Effector memory CD8-positive, alpha-beta T cell (primary cell): ENCODE measurements at regions not wholly inside any gene's neighbourhood (a gene's known extent, or its start where the extent isn't known, plus 50 kb on each side); places are given as distances from the start of the nearest gene placed in this dataset.
"Not testable (repeated sequence)": the region's sequence is repeated elsewhere in the genome, so short reads cannot be mapped to it uniquely, and the experiment has no call there.

Source experiments
- ATAC-seq: fragments of 150-1000 bp; cut with Tn5 transposase; replicated peaks from 2 replicates; pipeline ENCODE4 v1.10.0; 2021; ENCODE audit warnings: mild to moderate bottlenecking, moderate library complexity
- DNase-seq, 3 experiments: peaks; one replicate each; pipeline ENCODE4 v3.0.0; 2021
- H3K27ac Mint-ChIP-seq, 2 donors: one replicate each; pipeline ENCODE4 v1.8.0; 2022; ENCODE audit warnings: mild to moderate bottlenecking in 2 of 2, mixed read lengths in 2 of 2, moderate library complexity in 2 of 2
- H3K27me3 Mint-ChIP-seq, 2 donors: one replicate each; pipeline ENCODE4 v1.8.0; 2022; ENCODE audit warnings: mixed read lengths in 2 of 2
- H3K36me3 Mint-ChIP-seq: one replicate; pipeline ENCODE4 v1.8.0; 2022; ENCODE audit warnings: mild to moderate bottlenecking, moderate library complexity, mixed read lengths; ENCODE audit not compliant: insufficient read depth
- H3K4me1 Mint-ChIP-seq, 2 donors: one replicate each; pipeline ENCODE4 v1.8.0; 2022; ENCODE audit warnings: low read depth in 2 of 2, mixed read lengths in 2 of 2
- H3K4me3 Mint-ChIP-seq, 2 donors: one replicate each; pipeline ENCODE4 v1.8.0; 2022; ENCODE audit warnings: mild to moderate bottlenecking in 2 of 2, mixed read lengths in 2 of 2, moderate library complexity in 2 of 2
- H3K9me3 Mint-ChIP-seq, 2 donors: one replicate each; pipeline ENCODE4 v1.8.0; 2022; ENCODE audit warnings: mixed read lengths in 2 of 2

GRCh38 chr3:36656873-36657272 is 107.5 kb downstream of the DCLK3 start:
- H3K4me1 Mint-ChIP-seq, result no peaks in the 10 kb centered on the region
- ATAC-seq (no peak), DNase-seq (no peak)
- no peak overlapping the region for H3K27ac Mint-ChIP-seq
- H3K27me3 Mint-ChIP-seq, result peaks cover 29 to 54% of the 10 kb centered on the region in 2 donors
- no peak overlapping the region for H3K4me3 Mint-ChIP-seq
- H3K36me3 Mint-ChIP-seq, result no peaks in the 10 kb centered on the region
- peaks cover 0 to 10% of the 10 kb centered on the region in 2 donors for H3K9me3 Mint-ChIP-seq

GRCh38 chr3:36653095-36653494 is 111.3 kb downstream of the DCLK3 start:
- ATAC-seq (no peak), DNase-seq (no peak)
- peaks cover 0 to 10% of the 10 kb centered on the region in 2 donors for H3K9me3 Mint-ChIP-seq
- H3K36me3 Mint-ChIP-seq, result no peaks in the 10 kb centered on the region
- no peak overlapping the region for H3K27ac Mint-ChIP-seq
- H3K4me1 Mint-ChIP-seq, result no peaks in the 10 kb centered on the region
- H3K4me3 Mint-ChIP-seq, result no peak overlapping the region
- peaks cover 45 to 74% of the 10 kb centered on the region in 2 donors for H3K27me3 Mint-ChIP-seq

GRCh38 chr3:36652104-36652503 is 112.2 kb downstream of the DCLK3 start:
- DNase-seq (no peak), ATAC-seq (no peak)
- Mint-ChIP-seq H3K36me3 (no peaks in the 10 kb centered on the region), H3K27ac (no peak overlapping the region), H3K4me1 (no peaks in the 10 kb centered on the region), H3K9me3 (peaks cover 0 to 10% of the 10 kb centered on the region in 2 donors), H3K27me3 (peaks cover 38 to 72% of the 10 kb centered on the region in 2 donors), H3K4me3 (no peak overlapping the region)

- ATAC-seq (no peak), DNase-seq (no peak)
- Mint-ChIP-seq H3K27ac (no peak overlapping the region), H3K27me3 (peaks cover 36 to 74% of the 10 kb centered on the region in 2 donors), H3K4me3 (no peak overlapping the region), H3K4me1 (no peaks in the 10 kb centered on the region), H3K9me3 (peaks cover 0 to 10% of the 10 kb centered on the region in 2 donors), H3K36me3 (no peaks in the 10 kb centered on the region)
These were observed 114.1 kb downstream of the DCLK3 start for GRCh38 chr3:36650271-36650671.

GRCh38 chr3:36649125-36649524 is 115.2 kb downstream of the DCLK3 start:
- Mint-ChIP-seq H3K36me3 (no peaks in the 10 kb centered on the region), H3K4me3 (no peak overlapping the region), H3K27ac (no peak overlapping the region), H3K27me3 (peaks cover 36 to 68% of the 10 kb centered on the region in 2 donors), H3K9me3 (peaks cover 0 to 9% of the 10 kb centered on the region in 2 donors), H3K4me1 (no peaks in the 10 kb centered on the region)
- DNase-seq (no peak), ATAC-seq (no peak)

- H3K27me3 Mint-ChIP-seq, result peaks cover 30 to 64% of the 10 kb centered on the region in 2 donors
- DNase-seq, result no peak
- ATAC-seq, result no peak
- H3K9me3 Mint-ChIP-seq, result peaks cover 0 to 2% of the 10 kb centered on the region in 2 donors
- H3K27ac Mint-ChIP-seq, result no peak overlapping the region
- H3K36me3 Mint-ChIP-seq, result no peaks in the 10 kb centered on the region
- H3K4me1 Mint-ChIP-seq, result no peaks in the 10 kb centered on the region
- no peak overlapping the region for H3K4me3 Mint-ChIP-seq
These were observed 115.9 kb downstream of the DCLK3 start for GRCh38 chr3:36648241-36649034.

GRCh38 chr3:36647423-36647853 is 116.9 kb downstream of the DCLK3 start:
- peaks cover 34 to 62% of the 10 kb centered on the region in 2 donors for H3K27me3 Mint-ChIP-seq
- no peaks in the 10 kb centered on the region for H3K9me3 Mint-ChIP-seq
- DNase-seq, result no peak
- no peaks in the 10 kb centered on the region for H3K36me3 Mint-ChIP-seq
- no peak overlapping the region for H3K27ac Mint-ChIP-seq
- ATAC-seq, result no peak
- H3K4me3 Mint-ChIP-seq, result no peak overlapping the region
- no peaks in the 10 kb centered on the region for H3K4me1 Mint-ChIP-seq

- no peaks in the 10 kb centered on the region for H3K9me3 Mint-ChIP-seq
- peaks cover 18 to 35% of the 10 kb centered on the region in 2 donors for H3K27me3 Mint-ChIP-seq
- no peak overlapping the region for H3K4me3 Mint-ChIP-seq
- H3K4me1 Mint-ChIP-seq, result no peaks in the 10 kb centered on the region
- ATAC-seq (no peak), DNase-seq (no peak)
- H3K27ac Mint-ChIP-seq, result no peak overlapping the region
- H3K36me3 Mint-ChIP-seq, result no peaks in the 10 kb centered on the region
These were observed 121.2 kb downstream of the DCLK3 start for GRCh38 chr3:36643192-36643591.

GRCh38 chr3:36635731-36636130 is 128.6 kb downstream of the DCLK3 start:
- H3K9me3 Mint-ChIP-seq, result no peaks in the 10 kb centered on the region
- peaks cover 6% of the 10 kb centered on the region in 2 donors for H3K27me3 Mint-ChIP-seq
- ATAC-seq, result no peak
- DNase-seq, result no peak
- no peaks in the 10 kb centered on the region for H3K4me1 Mint-ChIP-seq
- no peak overlapping the region for H3K27ac Mint-ChIP-seq
- H3K36me3 Mint-ChIP-seq, result no peaks in the 10 kb centered on the region
- H3K4me3 Mint-ChIP-seq, result no peak overlapping the region

- DNase-seq, H3K9me3 Mint-ChIP-seq, H3K27ac Mint-ChIP-seq, H3K36me3 Mint-ChIP-seq, H3K4me1 Mint-ChIP-seq, ATAC-seq, H3K4me3 Mint-ChIP-seq: not testable (repeated sequence)
- H3K27me3 Mint-ChIP-seq, result peaks cover 10 to 11% of the 10 kb centered on the region in 2 donors
These were observed 130.5 kb downstream of the DCLK3 start for GRCh38 chr3:36633897-36634296.

GRCh38 chr3:36633060-36633459 is 131.3 kb downstream of the DCLK3 start:
- DNase-seq (no peak), ATAC-seq (no peak)
- H3K9me3 Mint-ChIP-seq, result no peaks in the 10 kb centered on the region
- no peak overlapping the region for H3K27ac Mint-ChIP-seq
- H3K36me3 Mint-ChIP-seq, result no peaks in the 10 kb centered on the region
- no peaks in the 10 kb centered on the region for H3K4me1 Mint-ChIP-seq
- no peak overlapping the region for H3K4me3 Mint-ChIP-seq
- H3K27me3 Mint-ChIP-seq, result peaks cover 11 to 14% of the 10 kb centered on the region in 2 donors

- H3K9me3 Mint-ChIP-seq, result peaks cover 0 to 2% of the 10 kb centered on the region in 2 donors
- H3K27me3 Mint-ChIP-seq, result peaks cover 16 to 25% of the 10 kb centered on the region in 2 donors
- no peak overlapping the region for H3K4me3 Mint-ChIP-seq
- ATAC-seq (no peak), DNase-seq (no peak)
- H3K4me1 Mint-ChIP-seq, result no peaks in the 10 kb centered on the region
- peaks cover 3% of the 10 kb centered on the region for H3K36me3 Mint-ChIP-seq
- H3K27ac Mint-ChIP-seq, result no peak overlapping the region
These were observed 132.8 kb downstream of the DCLK3 start for GRCh38 chr3:36631549-36631948.

- H3K27me3 Mint-ChIP-seq, result peaks cover 0 to 10% of the 10 kb centered on the region in 2 donors
- ATAC-seq (no peak), DNase-seq (no peak)
- H3K36me3 Mint-ChIP-seq, result no peaks in the 10 kb centered on the region
- H3K4me1 Mint-ChIP-seq, result no peaks in the 10 kb centered on the region
- H3K9me3 Mint-ChIP-seq, result peaks cover 0 to 1% of the 10 kb centered on the region in 2 donors
- H3K27ac Mint-ChIP-seq, result no peak overlapping the region
- no peak overlapping the region for H3K4me3 Mint-ChIP-seq
These were observed 148.5 kb downstream of the DCLK3 start for GRCh38 chr3:36615861-36616260.
